Amniotic stem cell (primary cell): ENCODE measurements at regions not wholly inside any gene's neighbourhood (a gene's known extent, or its start where the extent isn't known, plus 50 kb on each side); places are given as distances from the start of the nearest gene placed in this dataset.
"Not testable (repeated sequence)": the region's sequence is repeated elsewhere in the genome, so short reads cannot be mapped to it uniquely, and the experiment has no call there.

ENCODE experiments used
- DNase-seq: peaks from one replicate; lab custom pipeline; 2025; lab: John Stamatoyannopoulos, UW

DNA sequence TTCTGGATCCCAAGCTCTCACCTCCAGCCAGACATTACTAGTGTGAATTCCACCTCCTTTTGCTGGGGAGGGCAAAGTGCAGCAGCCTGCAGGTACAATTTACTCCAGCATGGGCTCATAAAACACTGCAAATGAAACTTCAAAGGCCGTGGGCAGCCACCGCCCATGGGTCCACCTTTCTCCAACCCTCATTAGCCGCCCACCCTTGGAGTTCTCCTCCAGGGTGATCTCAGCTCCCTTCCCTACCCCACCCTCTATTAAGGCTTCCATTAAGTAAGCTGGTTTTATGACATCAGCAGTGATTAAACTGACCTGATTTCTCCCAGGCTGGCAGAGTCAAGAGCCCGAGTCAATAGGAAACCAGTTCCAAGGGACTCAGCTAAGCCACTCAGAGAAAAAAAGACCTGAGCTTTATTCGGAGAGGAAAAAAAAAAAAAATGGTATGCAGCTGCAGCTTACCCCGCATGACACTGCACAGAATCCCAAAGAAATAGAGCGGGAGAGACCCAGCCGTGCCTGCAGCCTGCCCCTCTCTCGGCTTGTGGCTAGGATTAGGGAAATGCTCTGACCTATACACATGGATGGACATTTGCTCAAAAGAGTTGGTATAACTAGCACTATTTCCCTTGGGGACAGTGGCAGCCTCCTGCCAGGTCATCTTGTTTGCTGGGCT lies 319.6 kb downstream of the PTTG2 start:
- no peak for DNase-seq

DNA sequence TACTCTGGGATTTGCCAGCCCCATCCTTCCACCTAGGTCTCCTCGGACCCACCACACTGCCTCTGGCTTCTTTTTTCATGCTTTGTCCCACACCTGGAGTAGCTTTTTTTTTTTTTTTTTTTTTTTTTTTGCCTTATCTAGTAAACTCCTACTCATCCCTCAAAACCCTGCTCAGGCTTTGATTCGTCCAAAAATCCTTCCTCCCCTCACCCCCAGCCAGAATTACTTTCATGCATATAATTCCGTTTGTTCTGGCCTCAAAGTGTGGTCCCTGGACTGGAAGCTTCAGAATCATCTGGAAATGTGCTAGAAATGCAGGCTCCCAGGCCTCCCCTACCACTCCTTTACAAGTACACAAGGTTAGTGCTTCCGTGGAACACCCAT lies 320.1 kb downstream of the PTTG2 start:
- DNase-seq: no peak

DNA sequence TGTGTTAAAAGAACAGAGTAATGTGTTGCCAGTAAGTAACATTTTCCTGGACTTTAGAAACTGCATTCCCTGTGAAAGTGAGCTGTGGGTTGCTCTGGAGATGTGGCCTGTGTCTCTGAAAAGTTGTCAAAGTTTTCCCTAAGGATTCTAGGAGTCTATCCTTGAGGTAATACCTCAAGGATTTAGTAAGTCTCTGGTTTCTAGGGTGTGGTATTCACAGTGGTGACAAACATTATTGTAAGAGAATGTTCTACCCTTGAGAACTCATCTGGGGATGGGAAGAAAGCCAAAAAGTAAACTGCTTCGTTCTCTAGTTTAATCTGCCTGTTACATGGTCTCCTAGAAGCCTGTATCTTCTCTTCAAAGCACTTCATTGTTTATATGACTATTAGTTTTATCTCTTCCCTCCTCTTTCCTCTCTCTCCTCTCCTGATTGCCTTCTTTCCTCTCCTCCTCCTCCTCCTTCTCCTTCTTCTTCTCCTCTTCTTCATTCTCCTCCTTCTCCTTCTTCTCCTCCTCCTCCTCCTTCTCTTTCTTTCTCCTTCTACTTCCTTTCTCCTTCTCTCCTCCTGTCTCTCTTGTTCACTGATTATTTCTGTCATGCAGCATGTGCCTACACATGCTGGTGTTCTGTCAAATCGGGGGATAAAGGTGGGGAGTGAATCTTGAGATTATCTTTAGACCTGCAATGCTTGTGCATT lies 321.3 kb downstream of the PTTG2 start:
- no peak for DNase-seq

DNA sequence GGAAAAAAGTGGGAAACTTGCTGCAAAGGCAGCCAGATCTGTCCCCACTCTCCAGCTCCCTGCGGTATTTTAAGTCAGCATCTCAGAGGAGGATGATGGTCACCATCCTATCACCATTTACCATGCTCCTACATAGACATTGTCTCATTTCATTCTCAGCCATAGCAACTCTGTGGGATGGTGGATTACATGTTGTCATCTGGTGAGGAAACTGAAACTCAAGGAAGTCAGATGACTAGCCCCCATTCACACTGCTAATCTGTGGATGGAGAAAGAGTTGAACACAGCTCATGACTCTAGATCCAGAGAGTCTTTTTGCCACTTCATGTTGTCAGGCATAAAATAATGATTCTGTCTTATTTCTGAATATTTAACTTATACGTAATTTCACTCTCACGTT lies 323.5 kb downstream of the PTTG2 start:
- DNase-seq: no peak

DNA sequence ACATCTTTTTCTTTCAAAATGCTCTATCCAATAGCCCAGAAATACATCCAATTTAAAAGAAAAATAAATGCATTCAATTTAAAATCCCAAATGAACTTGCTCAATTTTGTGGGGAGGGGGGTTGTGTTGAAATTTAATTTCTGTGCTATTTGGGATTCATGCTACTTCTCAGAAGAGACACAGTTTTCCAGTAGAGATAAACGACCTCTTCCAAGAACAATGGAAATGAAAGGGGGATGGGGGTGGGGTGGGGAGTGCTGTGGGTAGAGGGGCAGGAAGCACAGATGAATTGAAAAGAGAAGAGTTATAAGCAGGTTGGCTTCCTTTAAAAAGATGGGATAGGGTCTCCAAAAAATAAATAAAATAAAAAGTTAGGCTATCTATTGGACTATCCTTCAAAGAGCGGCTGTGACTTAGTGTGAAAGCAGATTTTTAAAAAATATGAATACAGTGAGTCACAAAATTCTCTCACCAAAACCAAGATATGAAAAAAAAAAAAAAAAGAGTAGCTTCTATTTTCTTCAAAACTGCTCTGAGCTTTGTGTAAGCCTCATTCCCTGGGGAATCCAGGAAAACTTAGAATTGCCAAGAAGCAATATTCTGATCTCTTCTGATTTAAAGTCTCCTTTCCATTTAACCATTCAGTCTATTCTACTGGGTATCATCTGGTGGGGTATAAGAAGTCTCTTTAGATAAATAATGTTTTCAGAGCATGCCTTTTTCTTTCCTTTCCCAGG lies 324.3 kb downstream of the PTTG2 start:
- no peak for DNase-seq

DNA sequence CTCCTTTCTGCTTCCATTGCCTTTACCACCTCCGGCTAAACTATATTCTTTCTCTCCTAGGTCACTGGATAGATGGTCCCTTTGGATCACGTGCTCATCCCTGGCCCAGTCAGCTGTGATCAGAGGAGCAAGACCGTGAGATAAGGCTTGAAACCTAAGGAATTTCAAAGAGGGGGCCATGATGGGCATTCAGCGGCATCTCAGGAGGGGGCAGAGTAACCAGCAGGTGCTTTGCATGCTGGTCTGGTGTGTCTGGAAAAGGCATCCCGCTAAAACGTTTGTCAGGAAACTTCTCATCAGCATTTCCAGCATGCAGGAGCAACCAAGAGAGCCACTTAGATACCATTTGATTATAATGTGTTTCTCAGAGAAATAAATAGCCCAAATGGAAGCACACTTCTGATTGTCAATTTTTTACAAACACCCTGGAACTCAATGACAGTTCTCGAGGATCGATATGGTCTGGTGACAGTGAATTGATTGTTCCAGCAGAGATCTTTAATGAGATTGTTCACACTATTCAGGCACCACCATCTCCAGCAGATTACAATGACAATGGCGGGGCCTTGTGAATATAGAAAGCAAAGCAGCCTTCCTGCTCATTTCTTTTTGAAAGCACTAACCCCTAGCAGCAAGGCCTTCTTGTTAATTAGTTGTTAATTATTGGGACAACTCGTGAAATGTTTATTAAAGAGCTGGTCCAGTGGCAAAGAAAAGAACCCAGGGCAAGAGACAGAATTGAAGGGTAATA lies 327.1 kb downstream of the PTTG2 start:
- DNase-seq: no peak

DNA sequence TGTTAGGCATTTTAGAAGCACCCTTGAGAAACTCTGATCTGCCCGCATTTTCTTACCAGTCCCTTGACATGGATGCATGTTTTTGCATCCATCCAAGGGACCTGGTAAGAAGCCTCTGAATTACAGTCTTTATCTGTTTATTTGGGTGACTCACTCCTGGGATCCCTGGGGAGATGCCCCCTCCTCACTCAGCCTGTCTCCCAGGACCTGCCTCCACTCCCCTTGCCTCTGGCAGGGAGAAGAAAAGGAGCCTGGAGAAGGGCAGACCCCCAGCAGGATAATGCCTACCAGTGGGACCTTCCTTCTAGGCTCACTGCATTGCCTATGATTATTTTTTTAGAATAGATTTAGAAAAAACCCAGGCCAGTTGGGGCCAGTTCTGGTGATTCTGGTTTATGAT lies 329.4 kb downstream of the PTTG2 start:
- DNase-seq: no peak

DNA sequence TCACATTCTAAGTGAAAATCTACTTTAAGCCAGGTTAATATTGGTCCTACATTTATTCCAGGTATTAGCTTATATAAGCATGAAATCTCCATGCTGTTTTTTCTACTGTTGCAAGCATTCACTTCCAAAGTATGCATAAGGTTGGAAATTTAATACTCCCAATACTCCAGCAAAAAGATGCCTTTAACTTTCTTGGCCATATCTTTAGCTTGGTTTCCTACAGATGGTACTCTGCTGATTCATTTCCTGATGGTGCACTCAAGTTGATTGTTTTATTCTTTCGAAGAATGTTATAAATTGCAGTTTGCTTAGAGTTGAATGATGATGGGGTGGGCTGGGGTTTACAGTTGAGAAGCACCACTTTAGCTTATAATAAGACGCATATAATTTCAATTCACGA lies 330.2 kb downstream of the PTTG2 start:
- DNase-seq: no peak

DNA sequence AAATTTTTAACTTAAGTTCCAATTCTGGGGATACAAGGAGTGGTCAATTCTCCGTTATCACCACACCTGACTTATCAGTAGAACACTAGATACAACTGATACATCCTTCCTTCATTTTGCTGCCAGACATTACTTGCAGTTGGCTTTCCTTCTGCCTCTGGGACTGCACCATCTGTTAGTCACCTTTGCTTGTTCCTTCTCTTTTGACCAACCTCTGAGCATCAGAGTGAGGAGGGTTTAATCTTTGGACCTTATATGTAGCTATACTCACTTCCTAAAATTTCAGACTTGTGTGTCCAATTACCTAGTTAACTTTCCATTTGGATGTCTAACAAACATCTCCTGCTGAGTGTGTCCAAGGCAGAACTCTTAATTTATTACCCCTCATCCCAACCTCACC lies 330.7 kb downstream of the PTTG2 start:
- DNase-seq: no peak

DNA sequence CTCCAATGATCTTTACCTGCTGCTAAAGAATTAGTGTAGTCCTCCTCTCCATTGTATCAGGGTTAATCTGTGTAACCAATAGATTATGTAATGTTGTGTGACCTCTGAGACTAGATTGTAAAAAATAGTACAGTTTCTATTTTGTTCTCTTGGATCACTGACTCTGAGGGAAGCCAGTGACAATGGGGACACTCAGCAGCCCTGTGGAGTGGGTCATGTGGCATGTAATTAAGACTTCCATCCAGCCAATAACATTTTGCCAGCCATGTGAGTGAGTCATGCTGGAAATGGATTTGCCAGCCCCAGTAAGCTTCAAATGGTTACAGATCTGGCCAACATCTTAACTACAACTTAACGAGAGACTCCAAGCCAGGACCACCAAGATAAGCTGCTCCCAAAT lies 332.3 kb downstream of the PTTG2 start:
- DNase-seq: no peak

DNA sequence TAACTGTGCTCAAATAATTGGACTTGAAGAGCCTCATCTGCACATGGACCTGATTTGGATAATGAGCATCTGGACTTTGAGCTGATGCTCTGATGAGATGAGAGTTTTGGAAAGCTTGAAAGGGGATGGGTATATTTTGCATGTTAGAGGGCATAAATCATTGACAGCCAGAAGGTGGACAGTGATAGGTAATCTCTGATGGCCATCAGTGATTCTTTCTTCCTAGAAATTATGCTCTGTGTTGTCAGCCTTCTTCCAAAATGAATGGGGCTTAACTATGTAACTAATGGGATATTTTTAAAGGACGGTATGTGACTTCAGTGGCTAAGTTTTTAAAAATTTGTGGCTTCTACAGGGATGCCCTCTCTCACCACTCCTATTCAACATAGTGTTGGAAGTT lies 334.0 kb downstream of the PTTG2 start:
- DNase-seq: no peak

DNA sequence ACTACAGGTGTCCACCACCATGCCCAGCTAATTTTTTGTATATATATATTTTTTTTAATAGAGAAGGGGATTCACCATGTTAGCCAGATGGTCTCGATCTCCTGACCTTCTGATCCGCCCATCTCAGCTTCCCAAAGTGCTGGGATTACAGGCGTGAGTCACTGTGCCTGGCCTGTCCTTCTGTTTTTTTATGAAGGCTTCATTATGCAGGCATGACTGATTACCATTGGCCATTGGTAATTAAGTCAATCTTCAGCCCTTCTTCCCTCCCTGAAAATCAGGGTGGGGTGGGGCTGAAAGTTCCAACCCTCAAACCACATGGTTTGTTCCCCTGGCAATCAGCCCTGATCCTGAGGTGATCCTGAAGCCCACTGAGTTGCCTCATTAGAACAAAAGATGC lies 336.9 kb downstream of the PTTG2 start:
- no peak for DNase-seq

DNA sequence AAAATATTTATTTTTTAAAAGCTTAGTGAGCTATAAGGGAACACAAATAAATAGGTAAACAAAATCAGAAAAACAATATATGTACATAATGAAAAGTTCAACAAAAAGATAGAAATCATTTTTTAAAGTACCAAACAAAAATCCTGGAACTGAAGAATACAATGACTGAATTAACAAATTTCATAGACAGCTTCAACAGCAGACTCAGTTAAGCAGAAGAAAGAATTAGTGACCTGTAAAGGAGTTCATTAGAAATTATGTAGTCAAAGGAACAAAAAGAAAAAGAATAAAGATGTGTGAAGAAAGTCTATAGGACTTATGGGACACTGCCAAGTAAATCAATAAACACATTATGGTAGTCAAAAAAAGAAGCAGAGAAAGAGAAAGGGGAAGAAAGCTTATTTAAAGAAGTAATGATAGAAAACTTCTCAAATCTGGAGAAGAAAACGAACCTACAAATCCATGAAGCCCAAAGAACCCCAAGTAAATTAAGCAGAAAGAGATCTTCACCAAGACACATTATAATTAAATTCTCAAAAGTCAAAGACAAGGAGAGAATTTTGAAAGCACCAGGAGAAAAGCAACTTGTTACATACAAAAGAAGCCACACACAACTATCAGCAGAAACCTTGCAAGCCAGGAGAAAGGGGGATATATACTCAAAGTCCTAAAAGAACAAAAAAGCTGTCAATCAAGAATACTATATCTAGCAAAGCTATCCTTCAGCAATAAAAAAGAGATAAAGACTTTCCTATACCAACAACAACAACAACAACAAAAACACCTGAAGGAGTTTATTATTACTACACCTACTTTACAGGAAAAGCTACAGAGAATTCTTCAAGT lies 338.9 kb downstream of the PTTG2 start:
- DNase-seq: no peak

DNA sequence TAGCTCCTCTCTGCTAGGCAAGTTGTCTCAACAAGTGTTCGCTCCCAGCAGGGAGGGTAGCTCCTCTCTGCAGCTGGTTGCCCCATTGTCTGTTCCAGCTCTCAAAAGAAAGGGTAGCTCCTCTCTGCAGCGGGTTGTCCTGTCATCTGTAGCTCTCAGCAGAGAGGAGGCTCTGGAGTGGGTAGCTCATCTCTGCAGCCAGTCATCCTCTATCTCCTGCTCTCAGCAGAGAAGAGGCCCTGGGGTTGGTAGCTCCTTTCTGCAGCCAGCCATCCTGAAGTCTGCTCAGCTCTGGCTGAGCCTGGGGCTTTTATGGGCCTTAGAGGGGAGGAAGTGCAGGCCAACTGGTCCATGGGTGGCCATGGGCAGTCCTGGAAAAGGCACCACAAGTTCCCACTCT lies 342.7 kb downstream of the PTTG2 start:
- no peak for DNase-seq

DNA sequence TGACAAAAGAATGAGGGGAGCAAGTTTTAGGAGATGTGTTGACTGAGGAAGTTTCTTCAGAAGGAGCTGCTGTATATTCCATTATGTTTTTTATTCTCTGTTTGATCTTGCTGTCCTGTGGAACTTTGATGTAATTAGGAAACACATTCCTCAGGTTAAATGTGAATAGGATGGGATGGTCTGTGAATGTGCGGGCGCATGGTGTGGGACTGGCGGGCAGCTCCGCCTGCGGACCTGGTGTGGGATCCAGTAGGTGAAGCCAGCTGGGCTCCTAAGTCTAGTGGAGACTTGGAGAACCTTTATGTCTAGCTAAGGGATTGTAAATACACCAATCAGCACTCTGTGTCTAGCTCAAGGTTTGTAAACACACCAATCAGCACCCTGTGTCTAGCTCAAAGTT lies 344.3 kb downstream of the PTTG2 start:
- not testable (repeated sequence) for DNase-seq

DNA sequence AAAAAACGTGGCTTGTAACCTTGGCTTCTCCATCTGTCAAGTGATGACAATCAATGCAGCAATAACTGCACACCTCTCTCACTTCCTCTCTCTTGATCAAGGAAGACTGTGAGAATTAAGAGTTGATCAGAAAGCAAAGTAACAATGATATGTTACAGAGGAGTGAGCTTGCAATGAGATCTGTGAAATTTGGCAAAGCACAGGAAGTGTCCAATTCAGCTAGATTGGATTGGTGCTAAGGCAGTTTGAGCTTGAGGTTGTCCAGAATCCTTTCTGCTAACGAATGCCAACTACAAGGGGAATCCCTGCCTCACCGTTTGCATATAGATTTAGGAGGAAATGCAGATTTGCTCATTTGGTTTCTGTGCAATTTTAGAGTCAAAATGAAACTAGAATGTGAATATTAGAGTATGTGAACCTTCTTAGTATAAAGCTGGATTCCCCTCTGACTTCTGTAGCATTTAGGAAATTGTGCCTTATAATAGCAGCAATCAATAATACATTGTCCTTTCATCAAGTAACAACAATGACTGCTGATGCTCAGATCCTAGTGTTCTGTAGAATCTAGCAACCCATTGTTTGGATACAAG lies 346.4 kb downstream of the PTTG2 start:
- DNase-seq: no peak

DNA sequence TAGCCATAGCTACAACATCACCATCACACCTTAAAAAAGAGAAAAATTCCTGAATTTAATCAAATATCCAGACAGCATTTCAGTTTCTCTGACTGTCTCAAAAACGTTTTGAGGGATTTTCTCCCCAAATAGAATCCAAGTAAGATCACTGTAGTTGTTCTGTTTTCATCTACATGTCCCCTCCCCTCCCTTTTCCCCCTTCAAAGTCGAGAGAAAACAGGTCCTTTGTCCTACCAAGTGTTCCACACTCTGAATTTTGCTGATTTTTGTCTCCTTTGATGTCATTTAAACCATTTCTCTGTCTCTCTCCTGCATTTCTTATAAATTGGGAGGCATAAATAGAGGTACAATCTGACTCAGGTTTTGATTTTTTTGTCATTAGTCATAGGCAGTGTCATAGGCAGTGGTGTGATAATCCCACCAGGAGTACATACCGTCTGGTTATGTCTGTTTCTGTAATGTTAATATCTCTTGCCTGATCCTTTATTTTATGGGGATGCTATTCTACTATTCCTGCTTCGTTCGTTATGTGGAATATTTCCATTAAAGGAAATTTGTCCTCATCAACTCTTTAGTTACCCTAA lies 348.6 kb downstream of the PTTG2 start:
- DNase-seq: no peak

DNA sequence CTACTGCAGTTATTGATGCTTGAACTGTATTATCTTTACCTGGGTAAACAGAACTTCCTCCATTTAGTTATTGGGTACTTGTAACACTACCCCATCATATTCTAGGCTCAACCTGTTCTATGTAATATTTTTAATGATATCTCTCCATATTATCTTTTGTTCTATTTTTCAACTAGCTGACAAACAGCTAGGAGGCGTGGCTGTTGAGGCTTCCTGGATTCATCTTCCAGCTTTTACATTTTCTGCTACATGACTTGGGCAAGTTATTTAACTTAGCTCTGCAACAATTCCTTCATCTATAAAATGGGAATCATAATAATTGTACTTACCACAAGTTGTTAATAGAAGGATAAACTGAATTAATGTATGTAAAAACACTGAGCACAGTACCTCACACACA lies 349.3 kb downstream of the PTTG2 start:
- no peak for DNase-seq

DNA sequence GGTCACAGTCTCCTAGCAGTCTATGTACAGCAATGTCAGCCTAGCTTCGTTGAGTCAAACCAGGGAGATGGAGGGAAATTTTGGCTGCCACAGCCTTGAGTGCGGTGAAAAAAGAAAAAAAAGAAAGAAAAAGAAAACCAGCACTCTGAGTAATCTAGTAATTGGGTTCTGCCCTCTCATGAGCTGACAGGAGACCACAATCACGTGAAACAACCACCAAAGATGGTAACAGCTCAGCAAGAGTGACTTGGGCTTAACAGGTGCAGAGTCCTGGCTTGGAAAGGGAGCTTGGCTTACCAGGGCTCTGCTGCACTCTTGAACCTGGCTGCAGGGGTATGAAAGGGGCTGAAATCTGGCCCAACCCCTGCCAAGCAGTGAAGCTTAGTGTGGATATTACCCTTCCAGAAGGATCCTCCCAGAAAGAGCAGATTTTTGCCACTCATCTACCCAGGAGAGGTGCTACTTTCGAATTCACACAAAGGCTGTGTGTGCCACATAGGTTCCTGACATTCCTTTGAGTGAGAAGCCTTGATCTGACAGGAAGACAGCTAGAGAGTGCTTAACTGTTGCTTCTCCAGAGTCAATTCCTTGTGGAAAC lies 350.3 kb downstream of the PTTG2 start:
- DNase-seq: no peak

DNA sequence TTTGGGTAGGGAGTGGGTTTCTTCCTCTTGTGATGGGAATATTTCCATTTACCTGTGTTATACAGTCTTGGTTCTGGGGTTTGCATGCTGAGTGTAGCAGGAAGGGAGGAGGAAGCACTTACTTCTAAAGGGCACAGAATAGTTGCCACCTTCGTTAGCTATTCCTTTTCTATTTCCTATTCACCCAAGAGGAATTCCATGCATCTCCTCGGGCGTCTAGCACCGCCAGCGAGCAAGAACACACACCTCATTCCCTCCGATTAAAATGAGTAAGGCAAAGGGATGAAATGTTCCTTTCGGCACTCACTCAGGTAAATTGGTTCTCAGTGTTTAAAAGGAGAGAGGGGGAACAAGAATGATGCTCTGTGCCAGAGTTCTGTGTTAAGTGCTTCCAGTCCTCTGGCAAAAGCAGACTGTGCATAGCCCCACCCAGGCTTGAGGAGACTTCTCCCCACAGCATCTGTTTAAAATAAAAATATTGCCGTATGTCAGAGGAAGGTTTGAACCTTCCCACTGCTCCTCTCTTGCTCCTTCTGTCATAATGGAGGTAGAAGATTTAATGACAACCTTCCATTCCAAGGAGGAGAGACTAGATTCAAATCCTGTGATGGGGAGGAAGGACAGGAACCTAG lies 351.4 kb downstream of the PTTG2 start:
- DNase-seq: no peak
